ENCODE measurements at regions not wholly inside any gene's neighbourhood (a gene's known extent, or its start where the extent isn't known, plus 50 kb on each side); places are given as distances from the start of the nearest gene placed in this dataset.

- TF ChIP-seq POLR2A (IDR thresholded peaks at IDR 0.05): no peak
- no peak for TF ChIP-seq CTCF (IDR thresholded peaks at IDR 0.05)
Measured at GRCh38 chr1:148308832-148309458, 156.9 kb upstream of the NBPF11 start.

Measured in breast epithelium (tissue), 3 donors.